Mesothelial cell of epicardium (in vitro differentiated cells): ENCODE measurements at regions not wholly inside any gene's neighbourhood (a gene's known extent, or its start where the extent isn't known, plus 50 kb on each side); places are given as distances from the start of the nearest gene placed in this dataset.

ENCODE experiments used
- DNase-seq, 2 experiments: peaks; one replicate each; pipeline ENCODE4 v3.0.0; 2021; ENCODE audit warnings: low spot score in 2 of 2; ENCODE audit not compliant: unreplicated experiment in 2 of 2
- H3K27ac Mint-ChIP-seq: 2 replicates; pipeline ENCODE4 v1.8.0; 2021; ENCODE audit warnings: mixed read lengths
- H3K27me3 Mint-ChIP-seq: 2 replicates; pipeline ENCODE4 v1.8.0; 2021; ENCODE audit warnings: low read depth, mixed read lengths
- H3K36me3 Mint-ChIP-seq: 2 replicates; pipeline ENCODE4 v1.8.0; 2021; ENCODE audit warnings: mixed read lengths
- H3K4me1 Mint-ChIP-seq: 2 replicates; pipeline ENCODE4 v1.8.0; 2021; ENCODE audit warnings: mixed read lengths
- H3K4me3 Mint-ChIP-seq: 2 replicates; pipeline ENCODE4 v1.8.0; 2021; ENCODE audit warnings: mild to moderate bottlenecking, moderate library complexity, mixed read lengths
- H3K9me3 Mint-ChIP-seq: 2 replicates; pipeline ENCODE4 v1.8.0; 2021; ENCODE audit warnings: mixed read lengths
- CTCF ChIP-seq: fragments of 200-600 bp; sonication (generic); IDR thresholded peaks from one replicate; pipeline ENCODE4 v1.5.0; 2021; ENCODE audit warnings: antibody characterized with exemption; ENCODE audit not compliant: unreplicated experiment

GRCh38 chr13:44211704-44212346, 161.8 kb upstream of the SERP2 start:
- Mint-ChIP-seq H3K36me3 (no peaks in the 10 kb centered on the region), H3K9me3 (peaks cover 10% of the 10 kb centered on the region), H3K27me3 (peaks cover 13% of the 10 kb centered on the region), H3K27ac (no peak overlapping the region), H3K4me1 (peaks cover 6% of the 10 kb centered on the region), H3K4me3 (no peak overlapping the region)
- no peak for DNase-seq
- no peak for TF ChIP-seq CTCF

- TF ChIP-seq CTCF: no peak
- no peak overlapping the region for H3K27ac Mint-ChIP-seq
- peaks cover 6% of the 10 kb centered on the region for H3K4me1 Mint-ChIP-seq
- H3K9me3 Mint-ChIP-seq: peaks cover 4% of the 10 kb centered on the region
- no peak overlapping the region for H3K4me3 Mint-ChIP-seq
- DNase-seq: no peak
- no peaks in the 10 kb centered on the region for H3K36me3 Mint-ChIP-seq
- peaks cover 13% of the 10 kb centered on the region for H3K27me3 Mint-ChIP-seq
These were observed 160.8 kb upstream of the SERP2 start for GRCh38 chr13:44212633-44213396.

GRCh38 chr13:44218501-44219240, 155.0 kb upstream of the SERP2 start:
- Mint-ChIP-seq H3K9me3 (no peaks in the 10 kb centered on the region), H3K27me3 (peaks cover 7% of the 10 kb centered on the region), H3K36me3 (no peaks in the 10 kb centered on the region), H3K4me3 (no peak overlapping the region), H3K27ac (no peak overlapping the region), H3K4me1 (peaks cover 5% of the 10 kb centered on the region)
- no peak for DNase-seq
- TF ChIP-seq CTCF: no peak

- H3K27me3 Mint-ChIP-seq: peaks cover 7% of the 10 kb centered on the region
- peaks cover 5% of the 10 kb centered on the region for H3K4me1 Mint-ChIP-seq
- DNase-seq: no peak
- TF ChIP-seq CTCF: no peak
- H3K4me3 Mint-ChIP-seq: no peak overlapping the region
- H3K27ac Mint-ChIP-seq: no peak overlapping the region
- H3K36me3 Mint-ChIP-seq: no peaks in the 10 kb centered on the region
- H3K9me3 Mint-ChIP-seq: no peaks in the 10 kb centered on the region
These were observed 153.8 kb upstream of the SERP2 start for GRCh38 chr13:44219577-44220548.

- peaks cover 5% of the 10 kb centered on the region for H3K27me3 Mint-ChIP-seq
- no peak for DNase-seq
- no peak overlapping the region for H3K27ac Mint-ChIP-seq
- H3K4me3 Mint-ChIP-seq: no peak overlapping the region
- H3K9me3 Mint-ChIP-seq: peaks cover 3% of the 10 kb centered on the region
- no peak for TF ChIP-seq CTCF
- peaks cover 5% of the 10 kb centered on the region for H3K4me1 Mint-ChIP-seq
- H3K36me3 Mint-ChIP-seq: no peaks in the 10 kb centered on the region
These were observed 152.7 kb upstream of the SERP2 start for GRCh38 chr13:44220948-44221347.
